Astrocyte (in vitro differentiated cells and primary cell): ENCODE measurements at regions not wholly inside any gene's neighbourhood (a gene's known extent, or its start where the extent isn't known, plus 50 kb on each side); places are given as distances from the start of the nearest gene placed in this dataset.

Experiments used
- CTCF ChIP-seq: IDR thresholded peaks from 2 replicates; pipeline ENCODE4 v1.5.1; 2011; ENCODE audit warnings: low read depth, mild to moderate bottlenecking, inconsistent platforms, low read length, moderate library complexity; ENCODE audit not compliant: insufficient read depth
- EZH2 ChIP-seq: IDR thresholded peaks from 2 replicates; pipeline ENCODE4 v1.6.1; 2012; ENCODE audit warnings: mild to moderate bottlenecking, low read length, inconsistent platforms; ENCODE audit not compliant: insufficient read depth

DNA sequence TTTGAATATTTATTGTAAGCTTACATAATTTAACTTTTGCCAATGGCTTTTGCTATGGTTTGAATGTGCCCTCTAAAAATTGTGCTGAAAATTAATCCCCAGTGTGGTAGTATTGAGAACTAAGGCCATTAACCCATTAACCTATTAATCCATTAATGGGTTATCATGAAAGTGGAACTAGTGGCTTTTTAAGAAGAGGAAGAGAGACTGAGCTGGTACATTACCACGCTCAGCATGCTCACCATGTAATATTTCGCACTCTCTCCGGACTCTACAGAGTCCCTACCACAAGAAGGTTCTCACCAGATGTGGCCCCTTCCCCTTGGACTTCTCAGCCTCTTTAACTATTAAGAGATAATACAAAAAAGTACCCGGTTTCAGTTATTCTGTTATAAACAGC, 164.4 kb upstream of the ZRANB2 start:
- TF ChIP-seq CTCF, result no peak
- no peak for TF ChIP-seq EZH2
